H1 (cell line): ENCODE measurements at regions not wholly inside any gene's neighbourhood (a gene's known extent, or its start where the extent isn't known, plus 50 kb on each side); places are given as distances from the start of the nearest gene placed in this dataset.

ENCODE experiments used
- ATF3 ChIP-seq: IDR thresholded peaks from 2 replicates; pipeline ENCODE4 v1.6.1; 2011; ENCODE audit warnings: low read depth, mild to moderate bottlenecking, low read length; ENCODE audit not compliant: insufficient read depth
- CHD7 ChIP-seq: fragments of 300-600 bp; sonication (generic); IDR thresholded peaks from 2 replicates; pipeline ENCODE4 v1.7.1; 2012; ENCODE audit warnings: low read length, moderate library complexity, mild to moderate bottlenecking, inconsistent platforms; ENCODE audit not compliant: insufficient replicate concordance
- JUN ChIP-seq: IDR thresholded peaks from 2 replicates; pipeline ENCODE4 v1.6.1; 2011; ENCODE audit warnings: low read depth, mild to moderate bottlenecking, improper control_type of control experiment, low read length
- PHF8 ChIP-seq: fragments of 200-600 bp; sonication (generic); conservative IDR thresholded peaks from 2 replicates; pipeline ENCODE4 v1.7.1; 2012; ENCODE audit warnings: low read depth, mild to moderate bottlenecking, inconsistent platforms, low read length, moderate library complexity
- RFX5 ChIP-seq: IDR thresholded peaks from 2 replicates; pipeline ENCODE4 v1.6.1; 2011; ENCODE audit warnings: low read depth, low read length, improper control_type of control experiment, borderline replicate concordance

- TF ChIP-seq CHD7 (no peak), PHF8 (no peak), RFX5 (no peak), JUN (no peak), ATF3 (no peak)
Measured at GRCh38 chr7:36013246-36014014, 139.6 kb upstream of the EEPD1 start (continued).
